LNCAP (cell line): ENCODE measurements at regions not wholly inside any gene's neighbourhood (a gene's known extent, or its start where the extent isn't known, plus 50 kb on each side); places are given as distances from the start of the nearest gene placed in this dataset.

Experiments
- TF ChIP-seq, protein P1 (sequence below): fragments of 450-650 bp; IDR thresholded peaks from 2 replicates; pipeline ENCODE4 v1.5.1; 2017; ENCODE audit warnings: mild to moderate bottlenecking

DNA sequence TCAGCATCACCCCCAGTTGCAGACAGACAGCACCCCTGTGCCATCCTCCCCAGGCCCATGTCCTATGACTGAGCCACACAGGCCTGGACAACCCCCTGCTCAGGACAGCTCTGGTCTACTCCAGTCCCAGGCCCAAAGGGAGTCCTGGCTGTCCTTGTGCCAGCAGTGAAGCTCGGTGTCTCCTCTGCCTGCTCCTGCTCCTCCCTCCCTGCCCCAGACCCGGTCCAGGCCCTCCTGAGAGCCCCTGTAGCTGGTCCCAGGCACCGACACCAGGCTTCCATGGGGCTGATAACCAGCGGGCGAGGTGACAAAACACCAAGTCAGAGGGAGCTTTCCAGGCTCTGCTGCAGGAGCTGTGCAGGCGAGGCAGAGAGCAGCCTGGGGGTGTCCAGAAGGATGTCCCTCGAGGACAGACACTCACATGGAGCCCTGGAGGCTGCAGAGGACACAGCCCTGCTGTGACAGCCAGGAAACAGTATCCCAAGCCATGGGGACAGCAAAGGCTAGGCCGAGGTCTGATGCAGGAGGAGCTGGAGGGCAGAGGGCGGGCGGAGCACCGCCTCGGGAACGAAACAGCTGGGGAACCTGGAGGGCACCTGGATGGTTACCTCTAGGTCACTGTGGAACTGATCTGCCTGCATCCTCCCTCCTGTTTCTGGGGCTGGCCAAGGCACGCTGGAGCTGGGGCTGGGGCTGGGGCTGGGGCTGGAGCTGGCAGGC is 103.8 kb upstream of the PRR20G start:
- TF ChIP-seq, protein P1, sequence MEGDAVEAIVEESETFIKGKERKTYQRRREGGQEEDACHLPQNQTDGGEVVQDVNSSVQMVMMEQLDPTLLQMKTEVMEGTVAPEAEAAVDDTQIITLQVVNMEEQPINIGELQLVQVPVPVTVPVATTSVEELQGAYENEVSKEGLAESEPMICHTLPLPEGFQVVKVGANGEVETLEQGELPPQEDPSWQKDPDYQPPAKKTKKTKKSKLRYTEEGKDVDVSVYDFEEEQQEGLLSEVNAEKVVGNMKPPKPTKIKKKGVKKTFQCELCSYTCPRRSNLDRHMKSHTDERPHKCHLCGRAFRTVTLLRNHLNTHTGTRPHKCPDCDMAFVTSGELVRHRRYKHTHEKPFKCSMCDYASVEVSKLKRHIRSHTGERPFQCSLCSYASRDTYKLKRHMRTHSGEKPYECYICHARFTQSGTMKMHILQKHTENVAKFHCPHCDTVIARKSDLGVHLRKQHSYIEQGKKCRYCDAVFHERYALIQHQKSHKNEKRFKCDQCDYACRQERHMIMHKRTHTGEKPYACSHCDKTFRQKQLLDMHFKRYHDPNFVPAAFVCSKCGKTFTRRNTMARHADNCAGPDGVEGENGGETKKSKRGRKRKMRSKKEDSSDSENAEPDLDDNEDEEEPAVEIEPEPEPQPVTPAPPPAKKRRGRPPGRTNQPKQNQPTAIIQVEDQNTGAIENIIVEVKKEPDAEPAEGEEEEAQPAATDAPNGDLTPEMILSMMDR, result no peak

DNA sequence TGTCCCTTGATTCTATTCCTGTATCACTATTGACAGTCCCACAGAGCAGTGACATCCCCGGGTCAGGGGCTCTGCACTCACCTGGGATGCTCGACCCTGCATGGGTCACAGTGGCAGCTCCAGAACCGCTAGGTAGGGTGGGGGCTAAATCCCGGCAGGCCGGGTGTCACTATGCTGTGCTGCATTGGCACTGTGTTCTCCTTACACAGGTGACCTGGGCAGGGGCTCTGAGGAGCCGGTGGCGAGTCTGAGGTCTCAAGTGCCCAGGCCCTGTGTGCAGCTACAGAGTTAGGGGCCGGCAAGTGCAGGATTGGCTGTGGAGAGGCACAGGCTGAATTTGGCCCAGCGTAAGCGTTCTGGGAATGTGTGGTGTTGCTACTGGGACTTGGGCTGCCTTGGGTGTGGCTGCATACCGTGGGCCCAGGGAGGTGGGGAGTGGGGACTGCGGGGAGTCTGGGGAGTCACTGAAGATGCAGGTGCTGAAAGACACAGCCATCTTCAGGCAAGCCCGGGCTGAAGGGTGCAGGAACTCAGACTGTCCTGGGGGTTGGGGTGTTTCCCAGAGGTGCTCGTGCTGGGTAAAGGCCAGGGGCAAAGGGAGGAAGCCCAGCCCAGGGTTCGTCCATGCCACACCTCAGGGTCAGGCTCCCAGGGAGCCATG is 102.6 kb upstream of the PRR20G start:
- TF ChIP-seq, protein P1, result no peak

DNA sequence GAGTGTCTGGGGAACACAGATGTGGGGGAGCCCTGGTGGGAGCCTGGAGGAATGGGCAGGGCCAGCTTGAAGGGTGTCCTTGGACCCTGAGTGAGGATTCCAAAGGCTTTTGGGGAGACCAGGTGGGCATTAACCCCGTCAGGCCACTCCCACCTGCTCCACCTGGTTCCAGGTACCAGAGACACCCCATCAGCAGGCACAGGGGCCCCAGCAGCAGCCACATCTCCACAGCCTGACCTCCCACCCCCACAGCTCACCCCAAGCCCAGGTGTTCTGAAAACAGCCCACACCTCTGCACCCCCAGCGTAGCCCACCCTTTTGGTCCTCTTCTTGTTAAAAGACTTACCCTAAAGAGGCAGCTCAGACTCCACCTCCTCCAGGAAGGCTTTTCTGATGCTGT is 102.1 kb upstream of the PRR20G start:
- TF ChIP-seq, protein P1, result no peak

DNA sequence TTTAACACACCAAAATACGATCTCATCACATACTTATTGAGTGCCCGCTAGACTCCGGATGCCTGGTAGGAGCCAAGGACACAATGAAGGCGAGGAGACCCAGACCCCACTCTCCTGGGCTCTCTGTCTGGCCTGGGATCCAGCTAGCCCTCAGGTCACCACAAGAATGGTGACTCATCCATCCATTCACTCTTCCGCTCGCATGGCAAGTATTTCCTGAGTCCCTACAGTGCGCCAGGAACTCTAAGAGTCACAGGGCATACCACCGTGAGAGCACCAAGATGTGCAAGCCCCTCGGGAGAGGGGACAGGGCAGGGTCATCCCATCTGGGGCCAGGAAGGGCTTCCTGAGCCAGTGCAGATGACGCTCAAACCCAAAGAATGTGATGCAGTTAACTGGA is 101.6 kb upstream of the PRR20G start:
- TF ChIP-seq, protein P1, result no peak

DNA sequence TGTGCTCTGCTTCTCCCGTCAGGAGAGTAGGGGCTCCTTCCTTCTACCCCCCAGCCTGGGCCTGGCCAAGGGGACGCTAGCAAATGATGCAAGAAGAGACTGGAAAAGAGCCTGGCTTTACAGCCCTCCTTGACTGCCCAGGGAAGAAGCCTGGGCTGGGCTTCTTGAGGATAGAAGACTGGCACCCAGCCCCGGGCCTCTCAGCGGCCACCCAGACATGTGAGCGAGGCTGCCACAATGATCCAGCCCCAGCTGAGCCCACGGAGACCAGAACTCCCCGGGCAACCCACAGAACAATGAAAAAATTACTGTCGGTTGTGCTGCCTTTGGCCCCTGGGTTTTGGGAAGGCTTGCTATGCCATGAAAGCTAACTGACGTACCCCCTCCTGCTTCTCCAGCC is 100.6 kb upstream of the PRR20G start:
- TF ChIP-seq, protein P1, result no peak

DNA sequence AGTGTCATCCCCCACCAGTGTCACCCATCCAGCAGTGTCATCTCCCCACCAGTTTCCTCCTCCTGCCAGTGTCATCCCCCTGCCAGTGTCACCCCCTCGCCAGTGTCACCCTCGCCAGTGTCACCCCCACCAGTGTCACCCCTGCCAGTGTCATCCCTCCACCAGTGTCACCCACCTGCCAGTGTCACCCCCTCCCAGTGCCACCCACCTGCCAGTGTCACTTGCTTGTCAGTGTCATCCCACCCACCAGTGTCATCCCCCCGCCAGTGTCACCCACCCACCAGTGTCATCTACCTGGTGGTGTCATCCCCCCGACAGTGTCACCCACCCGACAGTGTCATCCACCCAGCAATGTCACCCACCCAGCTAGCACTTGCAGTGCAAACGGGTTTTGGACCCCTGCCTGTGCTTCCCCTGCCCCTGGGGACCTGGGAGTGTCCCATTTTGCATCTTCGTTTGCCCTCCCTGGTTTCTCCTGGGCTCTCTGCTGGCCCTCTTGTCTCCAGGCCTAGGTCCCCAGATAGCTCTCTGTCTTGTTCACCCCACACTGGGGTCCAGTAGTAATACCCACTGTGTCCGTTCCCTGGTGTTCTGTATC is 99.8 kb upstream of the PRR20G start:
- TF ChIP-seq, protein P1, result no peak

DNA sequence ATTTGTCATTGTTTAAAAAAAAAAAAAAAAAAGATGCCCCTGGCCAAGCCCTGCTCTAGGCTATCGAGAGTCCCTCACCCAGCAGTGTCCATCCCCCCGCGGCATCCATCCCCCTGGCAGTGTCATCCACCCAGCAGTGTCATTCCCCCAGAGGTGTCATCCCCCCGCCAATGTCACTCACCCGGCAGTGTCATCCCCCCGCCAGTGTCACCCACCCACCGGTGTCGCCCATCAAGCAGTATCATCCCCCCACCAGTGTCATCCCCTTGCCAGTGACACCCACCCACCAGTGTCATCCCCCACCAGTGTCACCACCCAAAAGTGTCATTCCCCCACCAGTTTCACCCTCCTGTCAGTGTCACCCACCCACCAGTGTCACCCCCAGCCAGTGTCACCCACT is 99.3 kb upstream of the PRR20G start:
- TF ChIP-seq, protein P1, result no peak
